ENCODE measurements at regions not wholly inside any gene's neighbourhood (a gene's known extent, or its start where the extent isn't known, plus 50 kb on each side); places are given as distances from the start of the nearest gene placed in this dataset.
"Not testable (repeated sequence)": the region's sequence is repeated elsewhere in the genome, so short reads cannot be mapped to it uniquely, and the experiment has no call there.

DNA sequence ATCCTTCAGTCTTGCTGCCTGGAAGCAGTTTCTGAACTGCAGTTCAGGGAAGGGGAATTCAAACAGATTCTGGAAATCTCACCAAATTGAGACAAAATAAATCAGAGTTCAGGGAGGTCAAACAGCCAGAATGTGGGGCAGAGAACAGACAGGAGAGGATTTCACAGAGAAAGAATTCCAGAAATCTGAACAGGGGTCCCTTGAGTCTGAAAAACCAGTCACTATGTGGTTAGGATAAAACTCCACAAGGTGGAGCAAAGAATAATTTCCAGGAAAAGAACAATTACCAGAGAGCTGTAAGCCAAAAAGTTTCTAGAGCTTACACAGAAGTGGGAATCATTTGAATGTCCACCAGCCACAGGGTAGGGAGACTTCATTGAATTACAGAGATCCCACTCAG, 84.7 kb downstream of the URB2 start:
- no peak for DNase-seq (ENCODE audit: low spot score)

GRCh38 chr1:229714306-229714705, 88.3 kb downstream of the URB2 start:
- no peak for DNase-seq (ENCODE audit: low spot score)

DNA sequence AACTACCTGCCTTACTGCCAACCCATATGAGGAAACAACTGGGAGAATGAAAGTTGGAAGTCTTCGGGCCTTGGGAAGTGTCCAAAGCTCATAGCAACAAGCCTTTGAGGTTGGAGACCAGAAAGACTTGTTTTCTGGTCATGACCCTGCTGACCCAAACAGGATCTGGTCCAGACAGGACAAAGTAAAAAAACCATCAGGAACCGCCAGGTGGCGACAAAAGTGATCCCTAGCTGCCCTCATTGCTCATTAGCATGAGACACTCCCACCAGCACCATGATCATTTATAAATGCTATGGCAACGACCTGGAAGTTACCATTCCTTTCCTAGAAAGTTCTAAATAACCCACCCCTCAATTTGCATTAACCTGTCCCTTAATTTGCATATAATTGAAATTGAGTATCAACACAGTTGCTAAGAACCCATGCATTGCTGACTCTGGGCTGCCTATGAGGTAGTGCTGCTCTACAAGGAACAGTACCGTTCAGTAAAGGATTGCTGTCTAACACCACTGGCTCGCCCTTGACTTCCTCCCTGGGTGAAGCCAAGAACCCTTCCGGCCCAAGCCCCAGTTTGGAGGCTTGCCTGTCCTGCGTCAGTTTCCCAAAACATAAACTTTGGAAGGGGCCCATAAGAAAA, 89.0 kb downstream of the URB2 start:
- no peak for DNase-seq (ENCODE audit: low spot score)

DNA sequence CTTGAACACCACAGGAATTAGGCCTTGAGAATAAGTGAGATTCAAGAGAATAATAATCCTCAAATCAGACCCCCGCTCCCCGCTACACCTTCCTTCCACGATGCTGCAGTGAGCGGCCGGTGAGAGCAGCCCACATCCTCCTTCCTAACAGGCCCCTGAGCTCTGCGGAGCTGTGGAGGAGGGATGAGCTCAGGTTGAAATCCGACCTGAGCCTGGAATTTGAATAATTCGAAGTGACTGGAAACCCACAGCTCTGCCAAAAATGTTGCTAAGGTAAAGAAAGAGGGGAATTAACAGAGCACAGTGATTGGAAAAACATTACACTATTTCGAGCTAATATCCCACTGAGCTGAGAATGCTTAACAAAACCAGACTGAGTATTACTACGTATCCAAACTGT, 90.0 kb downstream of the URB2 start:
- no peak for DNase-seq (ENCODE audit: low spot score)

DNA sequence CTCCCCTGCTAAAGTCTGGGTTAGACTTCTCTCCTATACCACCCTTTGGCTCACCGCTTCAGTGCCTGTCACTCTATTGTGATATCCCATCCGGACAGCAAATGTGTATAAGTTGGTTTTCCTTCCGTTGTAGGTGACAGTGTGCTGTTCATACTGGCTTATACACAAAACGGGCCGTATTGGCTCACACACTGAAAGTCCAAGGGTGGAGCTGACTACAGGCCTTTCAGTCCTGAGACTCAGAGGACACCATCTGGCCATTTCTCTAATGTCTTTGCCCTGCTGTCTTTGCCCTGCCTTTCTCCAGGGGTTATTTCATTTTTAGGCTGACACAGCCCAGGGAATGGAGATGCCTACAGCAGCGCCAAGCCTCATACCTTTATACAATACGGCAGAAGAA, 90.7 kb downstream of the URB2 start:
- DNase-seq (ENCODE audit: low spot score), result no peak

GRCh38 chr1:229717786-229718576, 91.9 kb downstream of the URB2 start:
- no peak for DNase-seq (ENCODE audit: low spot score)

DNA sequence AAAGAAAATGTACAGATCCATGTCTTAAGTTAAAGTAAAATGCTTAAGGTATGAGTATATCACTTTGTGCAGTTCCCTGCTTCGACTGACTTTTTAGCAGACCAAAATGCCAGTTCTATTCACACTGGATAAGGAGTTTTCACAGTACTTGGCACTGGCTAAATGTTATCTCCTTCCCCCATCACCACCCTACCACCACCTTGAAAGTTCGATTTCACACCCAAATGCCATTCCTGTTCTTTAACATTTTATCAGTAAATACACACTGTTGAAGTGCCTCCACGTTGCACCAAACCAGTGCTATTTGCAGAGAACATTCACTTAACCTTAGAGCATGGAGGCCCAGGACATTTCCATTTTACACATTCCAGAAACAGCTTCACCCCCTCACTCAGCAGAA, 100.0 kb downstream of the URB2 start:
- DNase-seq (ENCODE audit: low spot score), result no peak

GRCh38 chr1:229729916-229730315, 103.9 kb downstream of the URB2 start:
- DNase-seq (ENCODE audit: low spot score), result no peak

- no peak for DNase-seq (ENCODE audit: low spot score)
Observed at GRCh38 chr1:229730573-229730972, 104.5 kb downstream of the URB2 start.

DNA sequence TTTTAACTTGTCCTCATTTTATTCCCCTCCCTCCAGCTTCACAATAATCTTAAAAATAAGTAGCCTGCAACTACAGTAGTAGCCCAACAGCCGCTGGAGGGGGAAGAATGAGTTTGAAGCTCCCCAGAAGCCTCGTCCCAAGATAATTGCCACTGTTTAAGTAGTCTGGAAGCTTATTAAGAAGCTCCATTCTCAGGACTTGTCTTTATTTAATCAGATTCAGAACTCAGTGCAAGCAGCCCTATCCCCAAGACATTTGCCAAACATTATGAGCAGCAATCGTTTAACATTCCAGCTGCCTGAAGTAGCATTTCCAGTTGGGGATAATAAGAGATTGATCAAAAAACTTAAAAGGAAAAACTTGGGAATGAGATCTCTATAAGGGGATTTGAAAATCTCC, 106.0 kb downstream of the URB2 start:
- no peak for DNase-seq (ENCODE audit: low spot score)

- DNase-seq (ENCODE audit: low spot score), result no peak
Observed at GRCh38 chr1:229736376-229736775, 110.3 kb downstream of the URB2 start.

GRCh38 chr1:229742614-229743013, 116.6 kb downstream of the URB2 start:
- DNase-seq (ENCODE audit: low spot score), result not testable (repeated sequence)

- no peak for DNase-seq (ENCODE audit: low spot score)
Observed at GRCh38 chr1:229749992-229750391, 123.9 kb downstream of the URB2 start.

DNA sequence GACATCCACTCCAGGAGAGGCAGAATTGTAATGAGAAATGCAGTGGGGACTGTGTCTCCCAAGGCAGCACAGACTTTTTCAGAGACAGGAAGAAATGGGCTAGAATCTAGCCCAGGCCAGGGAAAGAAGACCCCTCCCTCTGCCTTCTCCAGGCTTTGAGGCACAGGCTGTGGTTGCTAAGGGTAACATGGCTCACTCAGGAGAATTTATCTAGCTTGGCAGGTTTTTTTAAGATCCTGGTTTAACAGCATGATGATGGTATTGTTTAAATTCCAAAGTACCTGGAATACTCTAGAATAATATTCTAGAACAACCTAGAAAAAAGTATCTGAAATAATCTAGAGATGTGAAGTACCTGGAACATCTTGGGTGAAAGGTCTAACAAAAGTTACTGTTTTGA, 125.6 kb downstream of the URB2 start:
- no peak for DNase-seq (ENCODE audit: low spot score)

DNA sequence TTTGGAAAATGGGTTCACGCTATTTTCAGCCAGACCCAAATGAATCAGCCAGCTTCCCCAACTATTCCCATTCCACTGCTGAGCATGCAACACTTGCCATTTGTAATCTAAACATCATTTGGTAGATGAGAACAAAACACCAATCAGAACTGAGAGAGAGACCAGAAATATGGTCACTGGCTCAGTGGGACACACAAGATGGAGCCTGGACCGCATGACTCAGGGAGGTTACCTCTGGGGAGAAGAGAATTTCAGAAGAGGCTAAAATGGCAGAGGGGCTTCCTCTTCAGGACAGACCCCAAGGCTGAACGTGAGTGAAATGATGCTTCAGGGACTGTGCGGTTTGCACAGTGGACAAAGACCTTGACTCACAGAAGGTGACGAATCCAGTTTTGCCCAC, 126.6 kb downstream of the URB2 start:
- no peak for DNase-seq (ENCODE audit: low spot score)

GRCh38 chr1:229753764-229754551, 127.9 kb downstream of the URB2 start:
- DNase-seq (ENCODE audit: low spot score), result no peak

- DNase-seq (ENCODE audit: low spot score), result no peak
Observed at GRCh38 chr1:229756666-229757065, 130.6 kb downstream of the URB2 start.

DNA sequence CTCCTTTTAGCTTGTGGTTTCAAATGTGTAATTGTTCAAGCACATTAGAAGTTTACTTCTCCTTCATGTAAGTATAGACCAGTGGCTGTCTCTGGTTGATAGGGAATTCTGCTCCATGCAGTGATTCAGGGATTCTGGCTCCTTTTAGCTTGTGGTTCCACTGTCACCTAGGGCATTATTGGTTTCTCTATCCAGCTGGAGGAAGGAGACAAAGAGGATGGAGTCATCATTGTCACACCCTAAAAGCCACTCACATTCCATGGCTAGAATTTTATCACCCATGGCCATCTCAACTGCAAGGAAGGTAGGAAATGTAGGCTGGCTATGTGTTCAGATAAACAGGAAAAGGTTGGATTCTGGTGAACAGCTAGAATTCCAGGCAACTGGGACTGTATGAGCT, 131.2 kb downstream of the URB2 start:
- DNase-seq (ENCODE audit: low spot score), result no peak

DNA sequence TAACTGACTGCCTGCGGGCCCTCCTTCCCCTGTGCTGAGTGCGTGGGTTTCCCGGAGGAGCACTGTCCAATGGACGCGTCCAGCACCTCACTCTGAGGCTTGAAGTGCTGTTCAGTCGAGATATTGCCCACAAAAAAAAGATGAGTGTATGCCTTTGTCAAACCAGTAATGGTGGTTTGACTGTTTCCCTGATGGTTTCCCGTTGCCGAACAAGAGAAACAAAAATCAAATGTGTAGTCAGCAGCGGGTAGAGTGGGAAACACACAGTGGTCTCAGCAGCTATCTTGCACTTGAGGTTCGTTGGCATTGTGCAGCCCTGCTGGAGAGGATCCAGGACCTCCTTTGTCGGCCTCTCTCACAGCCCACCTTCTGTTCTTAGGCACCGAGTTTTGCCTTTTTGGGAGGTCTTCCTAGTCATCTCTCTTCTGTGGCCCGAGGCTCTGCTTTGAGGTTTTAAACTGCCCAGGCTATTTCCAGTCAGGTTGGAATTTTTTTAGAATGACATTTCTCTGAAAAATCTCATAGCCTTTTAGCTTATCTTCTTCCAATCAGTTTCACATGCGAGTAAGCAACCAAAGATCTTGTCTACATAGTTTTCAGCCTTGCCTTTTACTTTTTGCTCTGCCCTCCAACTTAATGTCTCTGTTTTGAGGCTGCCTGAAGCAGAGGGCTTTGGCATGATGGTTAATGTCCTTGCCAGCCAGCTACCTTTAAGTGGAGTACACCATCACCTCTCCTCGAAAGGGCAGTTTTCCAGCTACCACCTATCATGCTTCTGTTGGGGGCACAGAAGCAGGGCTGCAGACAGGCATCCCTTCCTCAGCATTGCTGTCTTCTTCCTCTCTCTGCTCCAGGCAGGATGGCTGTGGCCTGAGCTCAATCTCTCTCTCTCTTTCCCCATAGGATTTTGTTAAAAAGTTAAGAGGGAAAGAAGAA, 132.3 kb downstream of the URB2 start:
- DNase-seq (ENCODE audit: low spot score), result no peak

GRCh38 chr1:229759037-229759435, 133.0 kb downstream of the URB2 start:
- DNase-seq (ENCODE audit: low spot score), result no peak

DNA sequence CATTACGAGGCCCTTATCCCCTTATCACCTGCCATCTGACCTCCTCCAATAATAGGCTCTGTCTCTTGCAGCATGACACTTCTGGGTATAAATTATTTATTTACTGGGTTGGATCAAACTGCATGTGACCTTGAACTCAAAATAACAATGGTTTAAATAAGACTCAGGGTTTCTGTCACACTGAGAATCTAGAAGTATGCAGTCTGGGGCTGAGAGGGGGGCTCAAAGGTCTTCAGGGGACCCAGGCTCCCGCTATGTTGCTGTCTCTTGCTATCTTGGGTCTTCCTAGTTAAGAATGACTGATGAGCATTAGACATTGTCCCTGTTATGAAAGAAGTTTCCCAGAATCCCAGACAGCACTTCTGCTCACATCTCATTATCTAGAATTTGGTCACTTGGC, 133.5 kb downstream of the URB2 start:
- DNase-seq (ENCODE audit: low spot score), result no peak

DNA sequence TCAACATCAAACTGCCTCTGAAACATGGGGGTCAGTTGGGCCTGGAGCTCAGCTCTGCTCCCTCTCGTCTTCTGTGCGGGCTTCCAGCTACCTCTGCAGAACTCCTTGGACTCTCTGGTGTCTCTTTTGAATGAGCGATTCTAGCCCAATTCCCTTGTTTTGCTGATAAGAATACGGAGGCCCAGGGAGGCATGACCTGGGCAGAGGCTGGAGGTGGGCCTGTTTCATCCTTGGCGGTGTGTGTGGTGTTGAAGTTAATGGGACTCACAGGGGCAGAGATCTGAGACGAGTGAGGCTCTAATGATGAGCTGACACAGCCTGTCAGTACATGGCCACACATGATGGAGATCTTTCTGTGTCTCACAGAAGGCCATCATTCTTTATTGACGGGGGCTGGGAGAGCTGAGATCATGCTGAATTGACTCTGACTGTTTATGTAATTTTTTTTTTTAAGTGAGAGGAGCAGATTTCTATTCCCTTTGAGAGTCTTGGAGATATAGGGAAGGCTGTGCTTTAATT, 134.5 kb downstream of the URB2 start:
- no peak for DNase-seq (ENCODE audit: low spot score)
